ENCODE measurements at regions not wholly inside any gene's neighbourhood (a gene's known extent, or its start where the extent isn't known, plus 50 kb on each side); places are given as distances from the start of the nearest gene placed in this dataset.
"Not testable (repeated sequence)": the region's sequence is repeated elsewhere in the genome, so short reads cannot be mapped to it uniquely, and the experiment has no call there.

DNA sequence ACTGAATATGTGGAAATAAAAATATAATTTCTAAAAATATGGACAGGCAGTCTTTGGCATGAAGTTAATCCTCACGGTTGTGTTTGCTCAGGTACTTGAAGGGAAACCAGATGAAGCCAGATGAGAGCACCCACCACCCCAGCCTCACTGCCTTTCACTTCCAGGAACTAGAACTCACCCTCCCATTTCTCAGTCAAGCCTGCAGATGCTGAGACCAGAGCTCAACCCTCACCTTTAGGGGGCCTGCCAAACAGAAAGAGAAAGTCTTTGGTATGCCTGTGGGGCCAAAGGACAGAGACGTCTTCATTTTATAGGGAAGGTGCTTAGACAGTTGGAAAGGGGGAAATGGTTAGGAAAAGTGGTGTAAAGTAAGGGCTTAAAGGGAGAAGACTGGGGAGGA is 252.8 kb upstream of the PLET1 start:
- DNase-seq (ENCODE audit: low read depth): no peak

DNA sequence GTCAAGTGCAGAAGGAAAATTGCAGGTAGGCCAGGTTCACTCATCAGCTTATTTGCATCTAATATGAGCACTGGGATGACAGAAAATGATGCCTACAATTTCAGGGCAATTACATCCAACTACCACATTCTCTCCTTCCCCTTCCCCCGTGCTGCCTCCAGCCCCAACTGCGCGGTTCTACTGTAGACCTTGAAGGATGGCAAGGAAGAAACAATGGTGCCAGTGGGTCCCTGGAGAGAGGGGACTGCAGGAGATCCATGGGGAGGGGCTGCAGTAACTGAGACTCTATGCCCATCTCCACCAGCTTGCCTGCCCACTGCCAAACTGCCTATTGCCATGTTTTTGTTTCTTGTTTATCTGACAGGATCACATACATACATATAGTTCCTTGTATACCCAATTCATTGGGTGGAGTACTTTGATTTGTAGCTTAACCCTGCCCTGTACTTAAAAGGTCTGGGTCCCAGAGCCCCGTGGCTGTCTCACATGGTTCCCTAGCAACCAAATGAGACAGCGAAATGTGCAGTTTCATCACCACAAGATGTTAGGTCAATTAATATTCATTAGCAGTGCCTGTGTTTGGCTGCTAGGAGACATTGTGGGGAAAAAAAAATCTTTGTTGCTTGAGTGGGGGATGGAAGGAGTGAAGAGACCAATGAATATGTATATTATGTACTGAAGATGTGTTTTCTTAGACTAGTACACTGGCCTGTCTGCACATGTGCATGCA is 253.5 kb upstream of the PLET1 start:
- no peak for DNase-seq (ENCODE audit: low read depth)

DNA sequence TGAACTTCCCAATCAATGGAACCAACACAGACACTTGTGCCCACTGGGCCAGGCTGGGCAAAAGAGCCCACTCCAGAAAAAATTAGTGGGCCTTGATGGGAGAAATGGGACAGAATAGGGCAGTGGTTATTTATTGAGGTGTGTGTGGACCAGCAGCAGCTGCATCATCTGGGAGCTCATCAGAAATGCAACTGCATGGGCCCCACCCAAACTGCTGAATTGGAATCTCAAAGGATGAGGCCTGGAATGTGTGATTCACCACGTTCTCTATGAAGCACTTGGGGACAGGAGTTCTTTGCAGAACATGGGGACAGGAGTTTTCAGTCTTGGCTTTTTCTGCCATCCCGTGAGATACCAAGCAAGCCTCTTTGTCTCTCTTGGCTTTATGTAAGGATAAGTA is 255.6 kb upstream of the PLET1 start:
- no peak for DNase-seq (ENCODE audit: low read depth)

DNA sequence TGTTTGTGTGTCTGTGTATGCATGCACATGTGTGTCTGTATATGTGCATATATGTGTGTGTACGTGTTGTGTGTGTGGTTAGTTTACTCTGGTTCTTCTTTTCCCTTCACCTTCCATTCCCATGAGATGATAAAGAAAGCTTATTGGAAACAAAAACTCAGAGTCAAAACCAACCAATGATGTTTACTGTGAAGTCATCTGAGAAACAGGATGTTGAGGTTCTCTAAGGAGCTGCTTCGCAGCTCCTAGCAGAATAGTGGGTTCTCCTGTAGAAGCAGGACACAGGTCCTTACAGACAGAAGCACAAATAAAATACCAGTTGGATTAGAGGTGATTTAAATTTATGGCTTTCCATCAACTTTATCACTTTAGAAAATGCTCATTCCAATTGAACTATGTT is 256.1 kb upstream of the PLET1 start:
- DNase-seq (ENCODE audit: low read depth): no peak

DNA sequence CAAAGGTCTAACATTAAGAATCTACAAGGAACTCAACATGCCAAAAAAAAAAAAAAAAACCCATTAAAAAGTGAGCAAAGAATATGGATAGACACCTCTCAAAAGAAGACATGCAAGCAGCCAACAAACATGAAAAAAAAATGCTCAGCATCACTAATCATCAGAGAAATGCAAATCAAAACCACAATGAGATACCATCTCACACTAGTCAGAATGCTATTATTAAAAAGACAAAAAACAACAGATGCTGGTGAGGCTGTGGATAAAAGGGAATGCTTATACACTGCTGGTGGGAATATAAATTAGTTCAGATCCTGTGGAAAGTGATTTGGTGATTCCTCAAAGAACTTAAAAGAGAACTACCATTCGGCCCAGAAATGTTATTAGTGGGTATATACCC is 257.7 kb upstream of the PLET1 start:
- DNase-seq (ENCODE audit: low read depth): no peak

DNA sequence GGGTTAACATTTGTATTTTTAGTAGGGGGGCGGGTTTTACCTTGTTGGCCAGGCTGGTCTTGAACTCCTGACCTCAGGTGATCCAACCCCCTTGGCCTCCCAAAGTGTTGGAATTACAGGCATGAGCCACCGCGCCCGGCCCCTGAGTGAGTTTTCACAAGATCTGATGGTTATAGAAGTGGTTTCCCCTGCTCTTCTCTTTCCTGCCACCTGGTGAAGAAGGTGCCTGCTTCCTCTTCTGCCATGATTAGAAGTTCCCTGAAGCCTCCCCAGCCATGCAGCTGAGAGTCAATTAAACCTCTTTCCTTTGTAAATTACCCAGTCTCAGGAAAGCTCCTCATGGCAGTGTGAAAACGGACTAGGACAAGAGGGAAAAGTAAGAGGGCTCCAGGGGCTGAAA is 259.1 kb upstream of the PLET1 start:
- no peak for DNase-seq (ENCODE audit: low read depth)

DNA sequence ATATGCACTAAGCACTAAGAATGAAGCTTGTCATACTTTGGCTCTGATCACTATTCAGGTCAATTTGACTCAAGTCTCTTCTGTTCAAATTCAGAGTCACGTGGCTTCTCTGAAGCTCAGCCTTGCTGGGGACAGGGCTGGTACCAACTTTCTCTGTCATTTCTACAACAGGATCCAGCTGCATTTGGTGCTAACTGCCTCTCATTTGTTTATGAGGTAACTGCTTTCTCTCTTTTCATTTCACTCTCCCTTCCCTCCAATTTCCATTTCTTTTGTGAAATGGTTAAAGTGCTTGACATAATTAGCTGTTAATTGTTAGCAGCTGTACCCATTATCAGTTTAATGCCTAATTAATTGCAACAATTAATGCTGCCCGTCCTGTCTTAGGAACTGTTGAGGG is 259.7 kb upstream of the PLET1 start:
- DNase-seq (ENCODE audit: low read depth): no peak

DNA sequence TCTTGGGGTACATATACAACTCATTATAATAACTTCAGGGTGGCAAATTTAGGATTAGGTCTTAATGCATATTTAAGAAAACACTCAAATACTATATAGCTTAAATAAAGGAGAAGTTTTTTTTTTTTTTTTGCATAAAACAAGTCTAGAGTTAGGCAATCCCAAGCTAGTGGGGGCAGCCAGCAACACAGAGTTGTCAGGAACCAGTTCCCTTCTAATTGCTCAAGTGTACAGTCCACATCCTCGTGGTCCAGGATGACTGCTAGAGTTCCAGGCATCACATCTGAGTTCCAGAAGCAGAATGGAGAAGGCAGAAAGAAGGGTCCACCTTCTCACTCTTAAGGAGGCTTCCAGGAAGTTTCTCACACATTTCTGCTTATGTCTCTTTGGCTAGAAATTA is 261.9 kb upstream of the PLET1 start:
- DNase-seq (ENCODE audit: low read depth): no peak

DNA sequence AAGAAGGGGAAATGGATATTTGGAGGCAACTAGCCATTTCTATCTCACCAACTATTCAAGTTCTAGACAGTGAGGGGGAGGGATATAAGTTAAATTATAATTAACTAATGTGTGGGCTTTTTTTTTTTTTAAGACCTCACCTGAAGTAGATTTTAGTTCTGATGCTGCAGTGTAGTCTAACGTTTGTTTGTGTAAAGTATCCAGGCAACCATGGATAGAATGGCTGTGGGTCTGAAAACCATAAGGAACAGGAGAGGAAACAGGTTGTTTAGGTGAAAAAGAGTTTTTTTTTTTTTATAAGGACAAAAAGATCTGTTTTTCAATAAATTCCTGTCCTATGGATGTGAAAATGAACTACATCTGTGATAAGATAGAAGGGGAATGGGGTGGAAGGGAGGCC is 262.4 kb upstream of the PLET1 start:
- no peak for DNase-seq (ENCODE audit: low read depth)

DNA sequence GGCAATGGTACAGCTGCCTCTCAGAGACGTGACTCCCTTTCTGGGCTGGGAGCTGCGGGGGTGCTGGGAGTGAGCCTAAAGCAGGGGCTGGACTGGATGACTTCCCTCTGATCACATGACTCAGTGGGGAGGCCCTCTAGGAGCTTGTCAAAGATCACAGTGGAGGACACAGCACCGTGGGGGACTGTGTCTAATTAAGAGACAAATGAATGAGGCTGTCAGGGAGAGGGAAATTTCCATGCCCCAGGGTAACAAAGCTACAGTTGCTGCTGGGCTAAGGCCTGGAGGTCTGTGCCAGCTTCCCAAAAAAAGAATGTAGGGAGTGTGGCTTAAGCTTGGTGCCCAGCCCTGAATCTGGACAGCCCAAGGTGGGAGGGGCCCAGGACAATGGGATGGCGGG is 262.8 kb upstream of the PLET1 start:
- DNase-seq (ENCODE audit: low read depth): no peak

DNA sequence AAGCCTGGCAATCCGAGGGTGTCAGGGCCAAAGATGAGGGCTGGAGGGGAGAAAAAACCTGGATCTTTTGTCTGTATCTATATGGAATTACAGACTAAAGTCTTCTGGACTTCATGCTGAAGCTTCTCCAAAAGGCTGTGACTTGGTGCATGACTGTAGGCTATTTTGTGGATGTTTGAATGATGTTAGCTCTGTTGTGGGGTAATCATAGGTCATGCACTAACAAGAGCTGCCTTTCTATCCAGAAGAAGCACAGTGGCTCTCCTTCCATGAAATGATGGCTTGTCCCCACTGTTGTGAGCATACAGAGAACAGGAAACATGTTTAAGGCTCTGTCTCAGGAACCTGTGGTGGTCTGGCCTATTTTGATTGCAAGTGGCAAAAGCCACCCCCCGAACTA is 263.3 kb upstream of the PLET1 start:
- no peak for DNase-seq (ENCODE audit: low read depth)

DNA sequence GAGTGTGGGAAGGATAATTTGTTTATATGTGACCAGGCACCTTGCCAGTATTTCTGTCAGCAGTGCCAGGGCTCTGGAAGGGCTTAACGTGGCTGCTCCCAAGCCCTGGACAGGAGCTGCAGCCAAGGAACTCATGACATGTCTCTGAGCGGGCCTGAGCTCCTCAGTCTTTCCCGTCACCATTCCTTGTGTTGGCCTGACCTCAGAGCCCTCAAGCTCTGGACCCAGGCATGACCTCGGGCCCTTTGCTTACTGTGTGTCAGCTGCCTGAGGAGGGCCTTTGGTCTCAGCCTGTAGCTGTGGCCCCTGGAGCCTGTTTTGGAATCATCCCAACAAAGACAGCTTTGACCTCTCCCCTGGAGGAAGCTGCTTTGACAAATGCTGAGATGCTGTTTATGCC is 264.1 kb upstream of the PLET1 start:
- no peak for DNase-seq (ENCODE audit: low read depth)

DNA sequence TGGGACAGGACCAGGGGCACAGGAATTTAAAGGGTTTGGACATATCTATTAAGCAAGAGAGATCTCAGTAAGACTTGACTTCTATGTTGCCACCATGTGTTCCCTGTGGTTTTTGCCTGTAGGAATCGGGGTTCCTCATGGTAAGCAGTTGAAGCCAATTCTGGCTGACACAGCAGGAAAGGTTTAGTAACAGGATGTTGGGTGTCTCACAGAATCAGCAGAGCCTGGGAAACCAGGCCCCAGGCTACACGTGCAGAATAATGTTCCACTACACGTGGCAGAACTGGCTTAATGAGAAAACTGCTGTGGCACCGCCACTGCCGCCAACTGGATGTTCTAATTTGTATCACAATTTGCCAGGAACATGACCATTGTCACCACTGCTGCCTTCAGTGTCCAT is 264.6 kb upstream of the PLET1 start:
- DNase-seq (ENCODE audit: low read depth): no peak

DNA sequence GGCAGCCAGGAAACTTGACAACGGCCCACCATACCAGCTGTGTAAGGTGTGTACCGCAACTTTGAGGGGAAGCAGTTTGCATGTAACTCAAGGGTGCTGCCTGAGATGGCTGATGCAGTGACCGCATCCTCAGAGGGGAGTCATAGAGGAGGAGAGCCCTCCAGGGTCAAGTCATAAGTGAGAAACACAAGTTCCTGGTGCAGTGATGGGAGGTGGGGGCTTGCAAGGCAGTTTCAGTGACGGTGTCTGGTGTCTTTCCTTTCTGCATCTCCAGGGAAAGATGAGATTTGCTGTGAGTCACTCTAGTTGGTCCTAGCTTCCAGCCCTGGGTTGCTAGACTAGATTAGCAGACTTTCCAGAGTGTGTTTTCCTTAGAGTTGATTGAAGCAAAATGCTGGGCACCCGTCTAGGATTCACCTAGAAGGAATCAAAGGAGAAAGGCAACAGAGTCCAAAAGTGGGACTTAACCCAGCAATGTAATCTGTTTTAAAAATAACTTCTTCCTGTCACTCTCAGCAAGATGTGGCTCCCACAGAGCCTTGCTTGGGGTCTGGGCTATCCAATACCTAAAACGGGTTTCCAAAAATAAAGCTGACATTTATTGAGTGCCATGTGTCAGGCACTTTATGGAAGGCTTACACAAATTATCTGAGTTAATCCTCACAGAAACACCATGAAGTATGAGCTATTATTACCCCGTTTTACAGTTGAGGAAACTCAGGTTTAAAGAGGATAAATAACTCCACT is 265.4 kb upstream of the PLET1 start:
- DNase-seq (ENCODE audit: low read depth): no peak

DNA sequence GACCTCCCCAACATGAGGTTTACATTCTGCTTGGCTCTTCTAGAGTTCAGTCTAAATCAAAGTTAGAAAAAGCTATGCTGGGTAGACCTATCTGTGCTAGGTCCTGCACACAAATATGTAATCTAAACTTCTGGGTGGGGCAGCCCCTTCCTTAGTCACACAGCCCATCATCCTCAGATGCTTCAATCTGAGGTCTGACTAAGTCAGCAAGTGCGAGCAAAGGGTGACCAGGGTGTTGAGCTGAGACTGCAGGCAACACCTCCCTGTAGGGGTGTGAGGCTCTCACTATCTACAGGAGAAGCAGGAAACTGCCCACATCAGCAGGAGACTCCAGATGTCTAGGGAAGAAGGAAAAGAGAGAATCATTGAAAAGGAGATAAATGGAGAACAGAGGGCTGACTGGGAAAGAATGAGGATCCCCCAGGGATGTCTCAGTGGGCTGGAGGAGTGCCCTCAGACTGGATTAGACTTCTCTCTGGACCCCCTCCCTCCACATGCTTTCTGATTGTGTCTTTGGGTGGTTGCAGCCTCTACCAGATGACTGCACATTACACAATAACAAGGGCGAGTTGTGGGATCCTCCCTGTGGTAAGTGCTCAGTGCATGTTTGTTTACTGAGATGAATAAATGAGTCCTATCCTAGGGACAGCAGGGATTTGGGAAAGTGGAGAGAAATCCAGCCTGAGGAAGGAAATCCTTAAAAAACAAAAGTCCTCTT is 266.2 kb upstream of the PLET1 start:
- DNase-seq (ENCODE audit: low read depth): no peak

DNA sequence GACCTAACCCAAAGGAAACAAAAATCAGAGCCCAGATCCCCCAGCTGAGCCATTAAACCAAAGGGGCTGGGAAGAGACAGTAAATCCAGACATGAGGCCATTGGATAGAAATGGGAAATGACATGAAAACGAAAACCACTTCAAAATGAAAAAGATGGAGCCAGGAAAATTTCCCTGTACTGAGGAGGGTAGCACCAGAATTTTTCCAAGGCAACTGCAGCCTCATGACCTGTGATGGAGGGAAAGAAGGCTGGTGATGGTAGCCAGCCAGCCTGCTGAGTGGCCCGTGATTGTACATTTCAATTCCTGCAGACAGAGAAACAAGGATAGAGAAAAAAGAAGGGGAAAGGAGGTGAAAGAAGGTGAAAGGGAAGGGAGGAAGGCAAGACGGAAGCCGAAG is 268.4 kb upstream of the PLET1 start:
- no peak for DNase-seq (ENCODE audit: low read depth)

DNA sequence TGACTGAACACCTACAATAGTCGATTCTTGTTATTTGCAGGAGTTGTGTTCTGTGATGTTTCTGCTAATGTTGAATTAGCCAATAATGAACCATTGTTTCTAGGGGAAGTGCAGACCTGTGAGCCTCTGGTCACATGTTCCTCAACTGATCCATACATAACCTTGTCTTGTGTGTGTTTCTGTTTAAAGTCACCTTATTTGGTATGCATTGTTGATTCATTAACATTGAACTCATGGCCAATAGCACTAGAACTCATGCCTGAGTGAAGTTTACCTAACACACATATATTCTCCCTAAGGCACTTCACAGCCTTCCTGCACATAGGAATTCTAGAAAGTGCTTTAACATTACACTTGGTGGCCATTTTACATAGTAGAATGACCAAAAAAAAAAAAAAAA is 271.8 kb upstream of the PLET1 start:
- no peak for DNase-seq (ENCODE audit: low read depth)

DNA sequence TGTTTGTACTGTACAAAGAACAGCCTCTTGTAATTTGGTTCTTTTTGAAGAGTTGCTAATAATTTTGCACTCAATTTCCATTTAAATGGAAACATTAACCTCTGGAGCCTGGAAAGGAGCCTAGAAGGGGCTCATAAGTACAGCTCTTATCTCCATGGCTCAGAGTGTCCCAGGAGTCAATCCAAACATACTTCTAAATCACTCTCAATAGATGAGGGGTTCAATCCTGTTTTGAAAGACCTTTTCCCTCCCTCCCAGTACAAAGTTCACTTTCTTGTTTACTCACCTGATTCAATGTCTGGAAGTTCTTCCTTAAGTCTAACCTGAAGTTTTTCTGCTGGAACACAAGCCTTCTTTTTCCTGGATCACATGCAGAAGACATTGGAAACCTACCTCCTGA is 273.0 kb upstream of the PLET1 start:
- DNase-seq (ENCODE audit: low read depth): no peak

DNA sequence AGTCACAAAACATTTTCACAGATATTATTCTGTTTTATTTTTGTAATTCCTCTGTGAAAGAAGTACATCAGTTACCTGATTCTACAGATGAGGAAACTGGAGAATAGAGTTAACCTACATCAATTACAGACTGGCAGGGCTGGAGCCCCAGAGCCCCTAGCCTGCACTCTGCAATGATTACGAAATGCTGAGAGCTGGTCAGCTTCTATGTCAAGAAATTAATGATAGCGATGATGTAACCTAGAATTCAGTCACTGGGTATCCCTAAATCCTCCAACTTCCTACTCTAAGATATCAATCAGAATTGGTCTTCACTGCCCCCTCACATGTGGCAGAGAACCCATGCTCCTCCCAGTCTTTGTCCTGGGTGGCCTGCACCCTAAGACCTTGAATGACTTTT is 273.5 kb upstream of the PLET1 start:
- DNase-seq (ENCODE audit: low read depth): no peak

DNA sequence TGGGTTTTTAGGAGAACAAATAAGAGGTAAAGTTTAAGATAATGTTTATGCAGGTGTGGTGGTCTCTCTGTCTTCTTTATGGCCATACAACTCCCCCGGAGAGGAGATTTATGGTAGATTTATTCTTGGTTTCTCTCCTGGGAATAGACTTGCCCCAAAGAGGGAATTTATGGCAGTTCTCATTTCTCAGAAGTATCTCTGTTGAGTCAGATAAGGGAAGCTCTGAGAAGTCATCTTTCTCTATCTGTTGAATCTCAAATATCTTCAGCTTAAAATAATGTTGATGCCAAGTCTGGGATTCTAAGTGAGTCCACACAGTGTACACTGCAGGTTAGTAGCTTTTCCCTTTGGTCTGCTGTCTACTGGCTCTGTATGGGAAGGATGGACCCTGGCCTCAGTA is 276.4 kb upstream of the PLET1 start:
- no peak for DNase-seq (ENCODE audit: low read depth)

DNA sequence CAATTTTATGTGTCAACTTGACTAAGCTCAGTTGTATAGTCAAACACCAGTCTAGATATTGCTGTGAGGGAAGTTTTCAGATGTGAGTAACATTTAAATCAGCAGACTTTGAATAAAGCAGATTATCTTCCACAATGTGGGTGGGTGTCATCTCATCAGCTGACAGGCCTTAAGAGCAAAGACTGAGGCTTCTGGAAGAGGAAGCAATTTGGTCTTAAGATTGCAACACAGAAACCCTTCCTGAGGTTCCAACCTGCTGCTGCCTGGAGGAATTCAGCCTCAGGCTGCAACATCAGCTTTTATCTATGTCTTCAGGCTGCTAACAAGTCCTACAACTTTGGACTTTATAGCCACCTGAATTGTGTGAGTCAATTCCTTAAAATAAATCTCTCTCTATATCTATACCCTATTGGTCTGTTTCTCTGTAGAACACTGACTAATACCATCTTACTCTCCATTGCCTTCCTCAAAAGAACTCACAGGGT is 277.2 kb upstream of the PLET1 start:
- no peak for DNase-seq (ENCODE audit: low read depth)

DNA sequence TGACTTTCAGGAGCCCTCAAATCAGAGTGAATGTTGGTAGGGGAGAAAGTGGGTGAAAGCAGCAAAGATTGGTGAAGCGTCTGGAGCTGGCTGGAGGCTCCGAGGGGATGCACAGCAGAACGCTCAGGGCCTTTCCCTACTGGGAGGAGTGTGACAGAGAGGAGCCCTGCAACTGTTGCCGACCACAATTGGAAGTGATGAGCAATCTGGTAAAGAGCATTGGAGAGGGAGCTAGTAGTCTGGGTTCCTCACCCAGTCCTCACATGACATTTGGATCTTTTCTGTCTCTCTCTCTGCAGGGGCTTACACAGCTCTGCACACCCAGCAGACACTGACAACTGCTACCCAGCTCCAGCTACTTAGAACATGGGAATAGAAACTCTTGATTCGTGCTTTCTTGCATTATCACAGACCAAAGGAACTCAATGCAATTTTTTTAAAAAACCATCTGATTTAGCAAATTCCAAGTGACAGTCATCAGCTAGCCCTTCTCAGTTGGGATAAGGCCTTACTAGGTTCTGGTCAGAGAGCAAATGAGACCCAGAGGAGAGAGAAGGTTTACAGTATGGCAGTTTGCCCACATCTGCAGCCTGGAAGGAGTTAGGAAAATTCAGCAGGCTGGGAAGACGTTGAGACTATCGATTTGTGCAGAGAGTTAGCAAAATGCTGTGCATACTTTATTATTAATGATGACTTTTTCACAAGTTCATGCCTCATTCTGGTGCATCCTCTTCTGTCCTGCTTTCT is 278.0 kb upstream of the PLET1 start:
- DNase-seq (ENCODE audit: low read depth): no peak

DNA sequence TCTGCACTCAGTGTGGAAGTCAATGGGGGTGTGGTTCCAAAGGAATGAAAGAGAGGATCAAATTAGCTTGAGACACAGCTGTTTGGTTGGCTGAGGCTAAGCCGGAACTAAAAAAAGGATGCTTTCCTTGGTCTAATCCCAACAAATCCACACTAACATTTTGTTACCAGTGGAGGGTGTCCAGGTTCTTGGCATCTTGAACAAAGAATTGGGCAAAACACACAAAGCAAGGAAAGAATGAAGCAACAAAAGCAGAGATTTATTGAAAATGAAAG is 278.6 kb upstream of the PLET1 start:
- DNase-seq (ENCODE audit: low read depth): not testable (repeated sequence)
